OCI-LY3 (cell line): ENCODE measurements at regions not wholly inside any gene's neighbourhood (a gene's known extent, or its start where the extent isn't known, plus 50 kb on each side); places are given as distances from the start of the nearest gene placed in this dataset.

Source experiments
- EZH2phosphoT487 ChIP-seq: fragments of 200-600 bp; shearing (Covaris generic); IDR thresholded peaks from 2 replicates; pipeline ENCODE4 v1.6.1; 2018; ENCODE audit warnings: antibody characterized with exemption, mixed run types, low read depth
- TF ChIP-seq, protein P1 (sequence below): fragments of 200-600, 300-600 bp; sonication (generic); IDR thresholded peaks from 2 replicates; pipeline ENCODE4 v1.5.1; 2014; ENCODE audit warnings: antibody characterized with exemption, low read length, low read depth

DNA sequence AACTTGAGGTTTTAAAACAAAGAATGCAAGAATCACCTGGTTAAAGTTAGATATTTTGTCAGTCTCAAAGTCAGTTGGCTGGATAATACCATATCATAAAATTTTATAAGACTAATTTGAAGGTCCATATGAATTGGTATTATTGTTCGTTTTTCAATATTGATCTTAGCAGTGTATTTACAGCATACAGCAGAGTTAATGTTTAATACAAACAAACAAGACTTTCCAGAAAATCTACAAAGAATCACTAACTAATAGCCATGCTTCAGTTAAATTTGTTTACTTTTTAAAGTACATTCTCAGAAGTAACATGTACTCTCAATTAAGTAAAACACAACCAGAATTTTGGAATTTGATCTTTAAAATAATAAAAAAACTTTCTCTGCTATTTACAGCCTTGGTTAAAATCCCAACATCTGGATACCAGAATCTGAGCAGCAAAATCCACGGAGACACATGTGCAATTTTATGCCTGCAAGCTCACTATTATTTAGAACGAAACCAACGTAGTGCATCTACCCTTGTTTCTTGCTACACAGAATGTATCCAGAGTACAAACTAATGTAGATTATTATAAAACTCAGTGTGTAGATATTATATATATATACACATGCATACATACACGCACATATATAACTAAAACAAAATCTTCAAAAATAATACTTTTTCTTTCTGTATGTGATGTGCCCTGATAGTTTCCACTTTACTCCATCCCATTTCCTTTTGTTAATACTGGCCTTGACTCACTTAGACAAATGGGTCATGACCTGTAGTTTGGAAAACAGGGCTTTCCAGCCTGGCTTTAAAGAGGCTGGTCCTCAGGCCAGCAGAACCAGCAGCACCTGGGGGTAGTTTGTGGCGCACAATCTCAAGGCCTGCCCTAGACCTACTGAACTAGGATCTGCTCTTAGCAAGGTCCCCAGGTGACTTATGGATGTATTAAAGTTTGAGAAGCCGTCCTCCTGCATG, 63.6 kb upstream of the ERG start:
- TF ChIP-seq, protein P1, sequence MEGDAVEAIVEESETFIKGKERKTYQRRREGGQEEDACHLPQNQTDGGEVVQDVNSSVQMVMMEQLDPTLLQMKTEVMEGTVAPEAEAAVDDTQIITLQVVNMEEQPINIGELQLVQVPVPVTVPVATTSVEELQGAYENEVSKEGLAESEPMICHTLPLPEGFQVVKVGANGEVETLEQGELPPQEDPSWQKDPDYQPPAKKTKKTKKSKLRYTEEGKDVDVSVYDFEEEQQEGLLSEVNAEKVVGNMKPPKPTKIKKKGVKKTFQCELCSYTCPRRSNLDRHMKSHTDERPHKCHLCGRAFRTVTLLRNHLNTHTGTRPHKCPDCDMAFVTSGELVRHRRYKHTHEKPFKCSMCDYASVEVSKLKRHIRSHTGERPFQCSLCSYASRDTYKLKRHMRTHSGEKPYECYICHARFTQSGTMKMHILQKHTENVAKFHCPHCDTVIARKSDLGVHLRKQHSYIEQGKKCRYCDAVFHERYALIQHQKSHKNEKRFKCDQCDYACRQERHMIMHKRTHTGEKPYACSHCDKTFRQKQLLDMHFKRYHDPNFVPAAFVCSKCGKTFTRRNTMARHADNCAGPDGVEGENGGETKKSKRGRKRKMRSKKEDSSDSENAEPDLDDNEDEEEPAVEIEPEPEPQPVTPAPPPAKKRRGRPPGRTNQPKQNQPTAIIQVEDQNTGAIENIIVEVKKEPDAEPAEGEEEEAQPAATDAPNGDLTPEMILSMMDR, result no peak
- TF ChIP-seq EZH2phosphoT487, result no peak
